Astrocyte of the hippocampus (primary cell): ENCODE measurements at regions not wholly inside any gene's neighbourhood (a gene's known extent, or its start where the extent isn't known, plus 50 kb on each side); places are given as distances from the start of the nearest gene placed in this dataset.
A peak's percentile ranks its signal among the peaks of the same experiment; 100 is the strongest.

Experiments used
- DNase-seq: peaks from one replicate; pipeline ENCODE4 v3.0.0; 2011; ENCODE audit warnings: low read depth, low spot score

- peak; percentile 56 for DNase-seq
These were observed 179.6 kb upstream of the ISX start for GRCh38 chr22:34886391-34886790.

- no peak for DNase-seq
These were observed 179.1 kb upstream of the ISX start for GRCh38 chr22:34886812-34887211.

GRCh38 chr22:34897126-34897525, 168.8 kb upstream of the ISX start:
- DNase-seq: no peak

- DNase-seq: no peak
These were observed 163.6 kb upstream of the ISX start for GRCh38 chr22:34902335-34902734.

GRCh38 chr22:34903416-34903815, 162.5 kb upstream of the ISX start:
- DNase-seq: no peak

- DNase-seq: no peak
These were observed 161.5 kb upstream of the ISX start for GRCh38 chr22:34904486-34904885.

- no peak for DNase-seq
These were observed 152.1 kb upstream of the ISX start for GRCh38 chr22:34913826-34914225.

GRCh38 chr22:34914846-34915245, 151.1 kb upstream of the ISX start:
- DNase-seq: peak; percentile 4

- DNase-seq: no peak
These were observed 148.7 kb upstream of the ISX start for GRCh38 chr22:34917239-34917638.

- no peak for DNase-seq
These were observed 134.9 kb upstream of the ISX start for GRCh38 chr22:34931026-34931425.

GRCh38 chr22:34934261-34934660, 131.7 kb upstream of the ISX start:
- DNase-seq: peak; percentile 26

GRCh38 chr22:34943830-34944229, 122.1 kb upstream of the ISX start:
- DNase-seq: no peak

- peak; percentile 16 for DNase-seq
These were observed 119.5 kb upstream of the ISX start for GRCh38 chr22:34946339-34946985.

GRCh38 chr22:34950489-34950888, 115.5 kb upstream of the ISX start:
- DNase-seq: peak; percentile 31

- no peak for DNase-seq
These were observed 114.7 kb upstream of the ISX start for GRCh38 chr22:34951212-34951611.

GRCh38 chr22:34960005-34960404, 106.0 kb upstream of the ISX start:
- DNase-seq: no peak

GRCh38 chr22:34966980-34967565, 98.9 kb upstream of the ISX start:
- peak; percentile 62 for DNase-seq

- no peak for DNase-seq
These were observed 96.8 kb upstream of the ISX start for GRCh38 chr22:34969001-34969790.

GRCh38 chr22:34971456-34971855, 94.5 kb upstream of the ISX start:
- DNase-seq: no peak

- DNase-seq: peak; percentile 12
These were observed 93.6 kb upstream of the ISX start for GRCh38 chr22:34972191-34972897.

GRCh38 chr22:34973016-34973415, 92.9 kb upstream of the ISX start:
- no peak for DNase-seq

GRCh38 chr22:34973926-34974325, 92.0 kb upstream of the ISX start:
- DNase-seq: peak; percentile 75
